NCI-H2081 (cell line): ENCODE measurements at regions not wholly inside any gene's neighbourhood (a gene's known extent, or its start where the extent isn't known, plus 50 kb on each side); places are given as distances from the start of the nearest gene placed in this dataset.

Experiments
- DNase-seq, 2 experiments: peaks; one replicate each; lab custom pipeline; 2025; lab: John Stamatoyannopoulos, UW

DNA sequence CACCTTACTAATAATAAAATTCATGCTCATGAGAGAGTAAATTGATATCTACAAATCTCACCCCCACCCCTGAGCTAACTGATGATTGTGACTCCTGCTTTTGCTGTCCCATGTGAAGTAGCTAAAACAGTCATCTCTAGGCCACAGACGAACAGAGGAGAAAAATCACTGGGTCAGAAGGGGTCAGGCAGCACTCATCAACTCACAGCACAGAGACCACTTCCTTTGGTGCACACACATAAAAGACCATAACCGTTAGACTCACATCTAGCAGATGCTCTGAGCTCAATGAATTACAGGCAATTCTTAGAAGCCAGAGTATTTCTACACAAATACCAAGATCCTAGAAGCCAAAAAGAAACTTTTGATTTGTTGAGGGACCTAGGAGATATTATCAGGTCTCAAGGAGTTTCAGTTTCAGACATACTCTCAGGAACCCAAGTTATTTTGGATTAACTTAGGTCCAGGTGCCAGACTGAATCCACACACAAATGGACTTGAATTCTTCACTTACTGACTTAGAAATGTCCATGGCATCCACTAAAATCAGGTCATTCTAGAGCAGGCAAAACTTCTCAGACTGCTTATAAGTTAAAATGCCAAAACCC, 65.0 kb upstream of the TES start:
- no peak for DNase-seq

DNA sequence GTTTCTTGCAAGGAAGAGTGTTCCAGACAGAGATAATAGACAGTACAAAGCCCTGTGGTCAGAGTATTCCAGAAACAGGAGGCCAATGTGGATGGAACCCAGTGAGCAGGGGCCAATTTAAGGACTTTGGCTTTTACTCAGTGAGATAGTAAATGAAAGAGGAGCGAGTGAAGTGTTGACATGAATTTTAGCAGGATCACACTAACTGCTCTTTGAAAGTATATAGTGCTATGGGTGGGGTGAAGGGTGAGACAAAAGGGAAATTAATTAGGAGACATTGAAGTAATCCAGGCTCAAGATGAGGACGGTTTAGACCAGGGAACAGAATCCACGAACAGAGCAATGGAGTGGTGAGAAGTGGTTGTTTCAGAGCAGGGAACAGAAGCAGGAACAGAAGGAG, 62.2 kb upstream of the TES start:
- DNase-seq: no peak

DNA sequence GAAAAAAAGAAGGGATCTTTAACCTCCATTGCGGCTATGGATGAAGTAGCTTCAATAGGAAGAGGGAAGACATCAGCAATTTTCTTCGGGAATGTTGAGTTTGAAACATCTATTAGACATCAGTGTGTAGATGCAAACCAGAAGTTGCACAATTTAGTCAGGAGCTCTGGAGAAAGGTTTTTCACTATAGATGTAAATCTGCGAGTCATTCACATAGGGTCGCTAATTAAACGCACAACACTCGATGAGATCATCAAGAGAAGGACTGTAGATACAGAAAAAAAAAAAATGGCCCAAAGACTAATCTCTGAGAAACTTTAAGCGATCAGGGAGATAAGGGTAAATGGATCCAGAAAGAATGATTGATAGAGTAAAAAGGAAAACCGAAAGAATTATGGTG, 61.7 kb upstream of the TES start:
- DNase-seq: no peak

DNA sequence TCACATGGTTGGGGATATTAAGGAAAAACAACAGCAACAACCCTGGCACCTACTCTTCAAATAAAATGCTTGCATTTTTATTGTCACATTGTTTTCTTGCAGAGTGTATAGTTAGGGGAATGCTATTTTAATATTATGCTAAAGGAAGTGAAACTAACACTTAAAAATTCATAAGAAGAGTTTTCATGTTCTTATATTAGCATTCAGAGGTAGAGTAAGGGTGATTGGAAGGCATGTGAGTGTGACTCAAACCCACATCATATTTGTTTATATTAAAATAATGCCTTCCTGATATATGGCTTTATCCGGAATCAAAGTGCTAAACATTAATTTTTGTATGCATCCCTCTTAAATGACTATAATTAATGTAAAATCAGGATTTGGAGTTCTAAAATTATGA, 59.8 kb upstream of the TES start:
- no peak for DNase-seq

DNA sequence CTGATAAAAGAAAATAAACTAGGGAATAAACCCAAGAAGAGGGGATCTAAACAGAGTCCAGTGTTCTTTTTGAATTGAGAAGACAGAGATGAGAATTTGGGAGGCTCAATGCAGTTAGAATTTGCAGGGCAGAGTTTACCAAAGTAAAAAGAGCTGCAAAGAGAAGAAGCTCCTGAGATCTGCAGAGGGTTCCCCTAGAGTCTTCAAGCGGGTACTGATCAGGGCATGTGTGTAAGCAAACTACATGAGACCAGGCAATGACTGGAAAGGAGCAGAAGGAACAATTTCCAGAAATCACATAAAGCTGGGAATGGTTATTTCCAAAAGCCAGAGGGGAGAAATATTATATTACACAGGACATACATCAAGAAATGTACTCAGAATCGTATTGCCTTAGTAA, 58.1 kb upstream of the TES start:
- DNase-seq: no peak

DNA sequence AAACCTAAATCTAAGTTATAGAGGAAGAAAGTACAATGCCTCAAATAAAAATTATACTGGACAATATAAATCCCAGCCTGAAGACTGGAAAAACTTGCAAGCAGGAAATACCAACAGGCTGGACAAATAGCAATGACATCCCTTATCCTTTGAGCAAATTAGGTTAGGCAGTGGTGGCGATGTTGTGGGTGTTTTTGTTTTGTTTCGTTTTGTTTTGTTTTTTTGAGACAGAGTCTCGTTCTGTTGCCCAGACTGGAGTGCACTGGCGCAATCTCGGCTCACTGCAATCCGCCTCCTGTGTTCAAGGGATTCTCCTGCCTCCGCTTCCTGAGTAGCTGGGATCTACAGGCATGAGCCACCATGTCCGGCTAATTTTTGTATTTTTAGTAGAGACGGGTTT, 57.3 kb upstream of the TES start:
- DNase-seq: no peak

DNA sequence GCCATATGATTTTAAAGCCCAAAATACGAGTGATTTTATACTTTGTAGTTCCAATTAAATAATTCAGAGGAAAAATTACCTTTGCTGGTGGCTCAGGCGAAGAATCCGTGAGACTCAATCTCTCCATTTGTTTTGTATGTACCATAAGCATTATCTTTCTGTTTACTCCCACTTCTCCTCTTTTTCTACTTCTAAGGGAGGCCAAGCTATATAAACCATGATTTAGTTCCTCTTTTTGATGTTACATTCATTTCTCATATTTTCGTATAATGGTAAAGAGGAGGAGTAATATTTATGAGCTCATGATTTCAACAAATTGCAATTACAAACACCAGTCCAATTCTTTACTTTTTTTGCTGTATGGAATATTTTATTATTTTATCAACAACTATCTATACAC, 50.6 kb upstream of the TES start:
- no peak for DNase-seq
